OCI-LY7 (cell line): ENCODE measurements at regions not wholly inside any gene's neighbourhood (a gene's known extent, or its start where the extent isn't known, plus 50 kb on each side); places are given as distances from the start of the nearest gene placed in this dataset.

Experiments
- BruUV-seq: library from RNA; stranded (reverse); fragments of 400-500 nt; replicated peaks from 2 replicates; lab custom pipeline; 2021; lab: Mats Ljungman, UMichigan
- CTCF ChIA-PET: fragments of 300-600 bp; sonication (Branson Sonifier 250); formaldehyde crosslinking; loops from one replicate; lab custom pipeline; 2022; ENCODE audit warnings: antibody characterized with exemption; ENCODE audit not compliant: unreplicated experiment; lab: Charles Lee
- POLR2A ChIA-PET: fragments of 300-600 bp; sonication (Branson Sonifier 250); formaldehyde crosslinking; loops from one replicate; lab custom pipeline; 2022; ENCODE audit warnings: antibody characterized with exemption; lab: Charles Lee
- DNase-seq: peaks from one replicate; pipeline ENCODE4 v3.0.0-alpha.2; 2015; ENCODE audit warnings: low spot score
- H2AFZ ChIP-seq: fragments of 200-600 bp; sonication (generic), shearing (Covaris generic); 2 replicates; pipeline ENCODE4 v1.6.1; 2014; ENCODE audit warnings: mild to moderate bottlenecking, antibody characterized with exemption, low read length, moderate library complexity
- H3K27ac ChIP-seq: fragments of 200-600 bp; sonication (generic); 2 replicates; pipeline ENCODE4 v1.5.1; 2014; ENCODE audit warnings: mixed run types, low read depth, mild to moderate bottlenecking, moderate library complexity, low read length, inconsistent platforms; ENCODE audit not compliant: poor library complexity, severe bottlenecking
- H3K36me3 ChIP-seq: fragments of 200-600 bp; sonication (generic); 2 replicates; pipeline ENCODE4 v1.6.1; 2014; ENCODE audit warnings: mild to moderate bottlenecking, antibody characterized with exemption, low read length, moderate library complexity, mixed read lengths; ENCODE audit not compliant: insufficient read depth
- H3K4me1 ChIP-seq: fragments of 200-600 bp; sonication (generic); 2 replicates; pipeline ENCODE4 v1.5.1; 2014; ENCODE audit warnings: mild to moderate bottlenecking, low read length; ENCODE audit not compliant: insufficient read depth, poor library complexity, severe bottlenecking
- H3K4me2 ChIP-seq: fragments of 200-600 bp; sonication (generic); 2 replicates; pipeline ENCODE4 v1.6.1; 2014; ENCODE audit warnings: mild to moderate bottlenecking, low read length
- H3K4me3 ChIP-seq: fragments of 200-600 bp; sonication (generic); 2 replicates; pipeline ENCODE4 v1.5.1; 2014; ENCODE audit warnings: mild to moderate bottlenecking, low read depth, low read length; ENCODE audit not compliant: poor library complexity, severe bottlenecking
- H3K79me2 ChIP-seq: fragments of 200-600 bp; sonication (generic); 2 replicates; pipeline ENCODE4 v1.6.1; 2016; ENCODE audit warnings: low read depth, mild to moderate bottlenecking, low read length, moderate library complexity, mixed read lengths; ENCODE audit not compliant: insufficient read depth
- H3K9me2 ChIP-seq: fragments of 200-600 bp; sonication (generic); 2 replicates; pipeline ENCODE4 v1.6.1; 2016; ENCODE audit warnings: mild to moderate bottlenecking, low read length, mixed read lengths; ENCODE audit not compliant: insufficient read depth
- H3K9me3 ChIP-seq: fragments of 200-600 bp; sonication (generic); 2 replicates; pipeline ENCODE4 v1.6.1; 2014; ENCODE audit warnings: mild to moderate bottlenecking, mixed run types, low read length, mixed read lengths
- H4K20me1 ChIP-seq: fragments of 200-600 bp; sonication (generic); 2 replicates; pipeline ENCODE4 v1.6.1; 2014; ENCODE audit warnings: mild to moderate bottlenecking, antibody characterized with exemption, low read length, moderate library complexity, mixed read lengths; ENCODE audit not compliant: insufficient read depth
- CTCF ChIP-seq: fragments of 200-600 bp; sonication (generic); conservative IDR thresholded peaks from 2 replicates; pipeline ENCODE4 v1.5.1; 2014; ENCODE audit warnings: mild to moderate bottlenecking, antibody characterized with exemption, low read length, moderate library complexity, mixed read lengths
- EZH2phosphoT487 ChIP-seq: fragments of 200-600 bp; sonication (generic); IDR thresholded peaks from 2 replicates; pipeline ENCODE4 v1.6.1; 2018; ENCODE audit warnings: low read depth, borderline replicate concordance, mild to moderate bottlenecking, mixed run types, antibody characterized with exemption, low read length, moderate library complexity, mixed read lengths
- intact Hi-C: fragments of 100-400 bp; cut with micrococcal nuclease; formaldehyde crosslinking; loops from one replicate; pipeline ENCODE4 v1.10.0; 2022; ENCODE audit not compliant: unreplicated experiment

- peaks cover 78% of the 10 kb centered on the region for H3K4me1 ChIP-seq
- TF ChIP-seq CTCF (no peak), EZH2phosphoT487 (no peak)
- no peaks in the 10 kb centered on the region for H3K9me2 ChIP-seq
- no TSS peak for BruUV-seq
- H3K27ac ChIP-seq = peak overlapping the region; percentile 98
- peaks cover 60% of the 10 kb centered on the region for H3K79me2 ChIP-seq
- POLR2A ChIA-PET = interaction anchor here (0.5 to 3.3 kb wide), 23 partner anchors 8 to 971 kb away, joined by 3 to 20 read pairs (median 4); no protein-coding TSS in a partner anchor
- CTCF ChIA-PET = no interaction called here
- peak overlapping the region; percentile 9 for H3K4me3 ChIP-seq
- H4K20me1 ChIP-seq = no peaks in the 10 kb centered on the region
- intact Hi-C loops = loop anchor here (5.0 to 10.0 kb wide), 2 partner anchors 342 to 460 kb away; no protein-coding TSS in a partner anchor
- DNase-seq = no peak
- no peaks in the 10 kb centered on the region for H3K36me3 ChIP-seq
- peak overlapping the region; percentile 22; the same call in 1 of the 2 replicates for H2AFZ ChIP-seq
- H3K9me3 ChIP-seq = no peaks in the 10 kb centered on the region
- H3K4me2 ChIP-seq = peak overlapping the region; percentile 81
Observed at GRCh38 chr2:144242311-144242710, 277.6 kb downstream of the ZEB2 start.

- intact Hi-C loops = loop anchor here (2.0 to 10.0 kb wide), 5 partner anchors 89 to 1169 kb away; no protein-coding TSS in a partner anchor
- DNase-seq = peak; percentile 52
- no peaks in the 10 kb centered on the region for H4K20me1 ChIP-seq
- peak overlapping the region; percentile 22; the same call in 1 of the 2 replicates for H2AFZ ChIP-seq
- no peaks in the 10 kb centered on the region for H3K9me3 ChIP-seq
- H3K4me3 ChIP-seq = peak overlapping the region; percentile 55
- no peak for TF ChIP-seq EZH2phosphoT487
- TF ChIP-seq CTCF = no peak
- ChIA-PET POLR2A (interaction anchor here (0.5 to 3.3 kb wide), 26 partner anchors 9 to 970 kb away, joined by 3 to 20 read pairs (median 4); no protein-coding TSS in a partner anchor), CTCF (no interaction called here)
- no peaks in the 10 kb centered on the region for H3K9me2 ChIP-seq
- peak overlapping the region; percentile 98 for H3K27ac ChIP-seq
- no peaks in the 10 kb centered on the region for H3K36me3 ChIP-seq
- peaks cover 83% of the 10 kb centered on the region for H3K4me1 ChIP-seq
- BruUV-seq = no TSS peak
- H3K4me2 ChIP-seq = peak overlapping the region; percentile 81
- H3K79me2 ChIP-seq = peaks cover 65% of the 10 kb centered on the region
Observed at GRCh38 chr2:144241801-144242200, 278.1 kb downstream of the ZEB2 start.
